ENCODE measurements at regions not wholly inside any gene's neighbourhood (a gene's known extent, or its start where the extent isn't known, plus 50 kb on each side); places are given as distances from the start of the nearest gene placed in this dataset.

DNA sequence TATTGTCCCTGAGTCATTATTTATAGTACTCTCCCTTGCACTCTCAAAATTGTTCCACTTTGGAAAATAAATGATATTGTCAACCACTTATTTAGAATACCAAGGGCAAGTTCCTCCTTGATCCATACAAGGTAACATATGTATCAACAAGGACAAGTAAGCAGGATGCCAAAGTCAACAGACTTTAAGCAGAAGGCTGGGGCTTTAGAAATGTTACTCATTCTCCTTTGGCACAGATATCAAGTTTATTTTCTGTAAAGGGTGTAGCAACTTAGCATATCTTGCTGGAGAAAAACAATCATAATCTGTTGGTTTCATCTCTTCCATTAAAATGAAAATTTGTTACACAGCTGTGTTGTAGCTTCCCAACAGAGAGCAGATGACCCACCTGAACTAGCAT lies 248.7 kb upstream of the SLC30A5 start:
- Histone ChIP-seq H3F3A (replicated peaks; ENCODE audit: insufficient read depth) (no peaks in the 10 kb centered on the region), H3K4me3 (ENCODE audit: low read depth in 2 of 2, low read length in 1 of 2) (no peak overlapping the region), H3K27me3 (ENCODE audit: insufficient read depth) (no peaks in the 10 kb centered on the region), H3K79me2 (ENCODE audit: insufficient read depth) (no peaks in the 10 kb centered on the region), H3K9ac (no peak overlapping the region), H3K4me1 (ENCODE audit: control insufficient read depth in 1 of 2, insufficient read depth in 2 of 2, low read depth in 1 of 2, low read length in 1 of 2) (no peaks in the 10 kb centered on the region; a peak in 1 of 4 replicates), H3K9me2 (no peaks in the 10 kb centered on the region), H3K4me2 (no peak overlapping the region), H3K27ac (ENCODE audit: low read depth in 2 of 2, low read length in 1 of 2) (no peak overlapping the region), H4K20me1 (ENCODE audit: insufficient read depth) (no peaks in the 10 kb centered on the region), H2AFZ (ENCODE audit: low read depth) (no peak overlapping the region), H3K36me3 (replicated peaks in 1 of 2; ENCODE audit: control insufficient read depth in 1 of 2, insufficient read depth in 2 of 2, low read length in 1 of 2) (no peaks in the 10 kb centered on the region), H3K9me3 (no peaks in the 10 kb centered on the region)
- no peak for TF ChIP-seq FOSL2 (IDR thresholded peaks at IDR 0.05; ENCODE audit: borderline replicate concordance, low read depth)
- no peak for TF ChIP-seq TCF12 (IDR thresholded peaks at IDR 0.05)
- no peak for TF ChIP-seq SMC3 (IDR thresholded peaks at IDR 0.05; ENCODE audit: low read depth, low read length)
- no peak for TF ChIP-seq RAD21 (IDR thresholded peaks at IDR 0.05; ENCODE audit: low read length)
- no peak for TF ChIP-seq FOXJ3 (CRISPR knock-in tag; IDR thresholded peaks at IDR 0.05)
- TF ChIP-seq FOXM1 (IDR thresholded peaks at IDR 0.05; ENCODE audit: low read depth), result no peak
- TF ChIP-seq, protein P1, sequence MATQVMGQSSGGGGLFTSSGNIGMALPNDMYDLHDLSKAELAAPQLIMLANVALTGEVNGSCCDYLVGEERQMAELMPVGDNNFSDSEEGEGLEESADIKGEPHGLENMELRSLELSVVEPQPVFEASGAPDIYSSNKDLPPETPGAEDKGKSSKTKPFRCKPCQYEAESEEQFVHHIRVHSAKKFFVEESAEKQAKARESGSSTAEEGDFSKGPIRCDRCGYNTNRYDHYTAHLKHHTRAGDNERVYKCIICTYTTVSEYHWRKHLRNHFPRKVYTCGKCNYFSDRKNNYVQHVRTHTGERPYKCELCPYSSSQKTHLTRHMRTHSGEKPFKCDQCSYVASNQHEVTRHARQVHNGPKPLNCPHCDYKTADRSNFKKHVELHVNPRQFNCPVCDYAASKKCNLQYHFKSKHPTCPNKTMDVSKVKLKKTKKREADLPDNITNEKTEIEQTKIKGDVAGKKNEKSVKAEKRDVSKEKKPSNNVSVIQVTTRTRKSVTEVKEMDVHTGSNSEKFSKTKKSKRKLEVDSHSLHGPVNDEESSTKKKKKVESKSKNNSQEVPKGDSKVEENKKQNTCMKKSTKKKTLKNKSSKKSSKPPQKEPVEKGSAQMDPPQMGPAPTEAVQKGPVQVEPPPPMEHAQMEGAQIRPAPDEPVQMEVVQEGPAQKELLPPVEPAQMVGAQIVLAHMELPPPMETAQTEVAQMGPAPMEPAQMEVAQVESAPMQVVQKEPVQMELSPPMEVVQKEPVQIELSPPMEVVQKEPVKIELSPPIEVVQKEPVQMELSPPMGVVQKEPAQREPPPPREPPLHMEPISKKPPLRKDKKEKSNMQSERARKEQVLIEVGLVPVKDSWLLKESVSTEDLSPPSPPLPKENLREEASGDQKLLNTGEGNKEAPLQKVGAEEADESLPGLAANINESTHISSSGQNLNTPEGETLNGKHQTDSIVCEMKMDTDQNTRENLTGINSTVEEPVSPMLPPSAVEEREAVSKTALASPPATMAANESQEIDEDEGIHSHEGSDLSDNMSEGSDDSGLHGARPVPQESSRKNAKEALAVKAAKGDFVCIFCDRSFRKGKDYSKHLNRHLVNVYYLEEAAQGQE (IDR thresholded peaks at IDR 0.05; ENCODE audit: low read depth, low read length), result no peak
- no peak for TF ChIP-seq NRF1 (IDR thresholded peaks at IDR 0.05; ENCODE audit: low read depth, low read length)
- TF ChIP-seq, protein P2, sequence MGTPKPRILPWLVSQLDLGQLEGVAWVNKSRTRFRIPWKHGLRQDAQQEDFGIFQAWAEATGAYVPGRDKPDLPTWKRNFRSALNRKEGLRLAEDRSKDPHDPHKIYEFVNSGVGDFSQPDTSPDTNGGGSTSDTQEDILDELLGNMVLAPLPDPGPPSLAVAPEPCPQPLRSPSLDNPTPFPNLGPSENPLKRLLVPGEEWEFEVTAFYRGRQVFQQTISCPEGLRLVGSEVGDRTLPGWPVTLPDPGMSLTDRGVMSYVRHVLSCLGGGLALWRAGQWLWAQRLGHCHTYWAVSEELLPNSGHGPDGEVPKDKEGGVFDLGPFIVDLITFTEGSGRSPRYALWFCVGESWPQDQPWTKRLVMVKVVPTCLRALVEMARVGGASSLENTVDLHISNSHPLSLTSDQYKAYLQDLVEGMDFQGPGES (IDR thresholded peaks at IDR 0.05; ENCODE audit: low read depth, low read length), result no peak
- TF ChIP-seq GATA2 (CRISPR knock-in tag; IDR thresholded peaks at IDR 0.05), result no peak
- no peak for TF ChIP-seq JUND (IDR thresholded peaks at IDR 0.05)
- no peak for TF ChIP-seq YY1 (IDR thresholded peaks at IDR 0.05; ENCODE audit: low read depth)
- ChIA-PET POLR2A (no interaction called here), CTCF (no interaction called here)
- no peak for DNase-seq

DNA sequence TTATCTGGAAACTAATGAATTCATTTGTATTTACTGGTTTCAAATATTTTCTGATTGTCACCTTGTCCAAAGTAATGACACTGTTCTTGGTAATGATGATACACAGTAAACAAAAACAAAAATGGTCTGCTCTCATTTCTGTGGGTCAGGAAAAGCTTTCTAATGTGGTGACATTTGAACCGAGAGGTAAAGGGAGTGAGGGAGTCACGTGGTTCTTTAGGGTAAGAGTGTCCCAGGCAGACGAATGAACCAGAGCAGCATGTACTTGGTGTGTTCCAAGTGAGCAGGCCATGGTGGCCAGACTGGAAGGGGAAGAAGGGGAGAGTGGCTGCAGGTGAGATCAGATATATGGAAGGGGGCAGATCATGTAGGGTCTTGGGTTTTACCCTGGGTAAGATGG lies 247.0 kb upstream of the SLC30A5 start:
- no peaks in the 10 kb centered on the region for H3K27me3 ChIP-seq (ENCODE audit: insufficient read depth)
- 21% methylated on average over 3 of the region's 3 CpGs for whole genome bisulfite sequencing (ENCODE audit: low lambda C conversion rate)
- H3K27ac ChIP-seq (ENCODE audit: low read depth in 2 of 2, low read length in 1 of 2), result no peak overlapping the region
- ChIA-PET CTCF (no interaction called here), POLR2A (no interaction called here)
- TF ChIP-seq FOXM1 (IDR thresholded peaks at IDR 0.05; ENCODE audit: low read depth) (no peak), POLR2AphosphoS5 (IDR thresholded peaks at IDR 0.05; ENCODE audit: low read depth, low read length) (no peak), MEF2A (IDR thresholded peaks at IDR 0.05; ENCODE audit: borderline replicate concordance, low read depth) (no peak), RXRA (IDR thresholded peaks at IDR 0.05; ENCODE audit: borderline replicate concordance, low read depth) (no peak)
- TF ChIP-seq, protein P3, sequence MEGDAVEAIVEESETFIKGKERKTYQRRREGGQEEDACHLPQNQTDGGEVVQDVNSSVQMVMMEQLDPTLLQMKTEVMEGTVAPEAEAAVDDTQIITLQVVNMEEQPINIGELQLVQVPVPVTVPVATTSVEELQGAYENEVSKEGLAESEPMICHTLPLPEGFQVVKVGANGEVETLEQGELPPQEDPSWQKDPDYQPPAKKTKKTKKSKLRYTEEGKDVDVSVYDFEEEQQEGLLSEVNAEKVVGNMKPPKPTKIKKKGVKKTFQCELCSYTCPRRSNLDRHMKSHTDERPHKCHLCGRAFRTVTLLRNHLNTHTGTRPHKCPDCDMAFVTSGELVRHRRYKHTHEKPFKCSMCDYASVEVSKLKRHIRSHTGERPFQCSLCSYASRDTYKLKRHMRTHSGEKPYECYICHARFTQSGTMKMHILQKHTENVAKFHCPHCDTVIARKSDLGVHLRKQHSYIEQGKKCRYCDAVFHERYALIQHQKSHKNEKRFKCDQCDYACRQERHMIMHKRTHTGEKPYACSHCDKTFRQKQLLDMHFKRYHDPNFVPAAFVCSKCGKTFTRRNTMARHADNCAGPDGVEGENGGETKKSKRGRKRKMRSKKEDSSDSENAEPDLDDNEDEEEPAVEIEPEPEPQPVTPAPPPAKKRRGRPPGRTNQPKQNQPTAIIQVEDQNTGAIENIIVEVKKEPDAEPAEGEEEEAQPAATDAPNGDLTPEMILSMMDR (IDR thresholded peaks at IDR 0.05), result no peak
- TF ChIP-seq, protein P4, sequence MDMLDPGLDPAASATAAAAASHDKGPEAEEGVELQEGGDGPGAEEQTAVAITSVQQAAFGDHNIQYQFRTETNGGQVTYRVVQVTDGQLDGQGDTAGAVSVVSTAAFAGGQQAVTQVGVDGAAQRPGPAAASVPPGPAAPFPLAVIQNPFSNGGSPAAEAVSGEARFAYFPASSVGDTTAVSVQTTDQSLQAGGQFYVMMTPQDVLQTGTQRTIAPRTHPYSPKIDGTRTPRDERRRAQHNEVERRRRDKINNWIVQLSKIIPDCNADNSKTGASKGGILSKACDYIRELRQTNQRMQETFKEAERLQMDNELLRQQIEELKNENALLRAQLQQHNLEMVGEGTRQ (IDR thresholded peaks at IDR 0.05; ENCODE audit: borderline replicate concordance, low read depth, low read length), result no peak
- H3K36me3 ChIP-seq (replicated peaks in 1 of 2; ENCODE audit: control insufficient read depth in 1 of 2, insufficient read depth in 2 of 2, low read length in 1 of 2), result no peaks in the 10 kb centered on the region
- H3K4me3 ChIP-seq (ENCODE audit: low read depth in 2 of 2, low read length in 1 of 2), result no peak overlapping the region
- no peaks in the 10 kb centered on the region for H3K79me2 ChIP-seq (ENCODE audit: insufficient read depth)
- no peaks in the 10 kb centered on the region for H3F3A ChIP-seq (replicated peaks; ENCODE audit: insufficient read depth)
- H3K9me3 ChIP-seq, result no peaks in the 10 kb centered on the region
- no peak overlapping the region for H2AFZ ChIP-seq (ENCODE audit: low read depth)
- no peaks in the 10 kb centered on the region; a peak in 1 of 4 replicates for H3K4me1 ChIP-seq (ENCODE audit: control insufficient read depth in 1 of 2, insufficient read depth in 2 of 2, low read depth in 1 of 2, low read length in 1 of 2)
- no peak overlapping the region for H3K4me2 ChIP-seq
- H3K9me2 ChIP-seq, result no peaks in the 10 kb centered on the region
- H4K20me1 ChIP-seq (ENCODE audit: insufficient read depth), result no peaks in the 10 kb centered on the region
- H3K9ac ChIP-seq, result no peak overlapping the region
- no peak for DNase-seq
